GM19468 (cell line): ENCODE measurements at regions not wholly inside any gene's neighbourhood (a gene's known extent, or its start where the extent isn't known, plus 50 kb on each side); places are given as distances from the start of the nearest gene placed in this dataset.

ENCODE experiments used
- ATAC-seq: cut with Tn5 transposase; IDR thresholded peaks from one replicate; pipeline ENCODE4 v1.9.1; 2021; ENCODE audit warnings: mild to moderate bottlenecking, moderate library complexity, moderate number of reproducible peaks; ENCODE audit not compliant: unreplicated experiment; ENCODE audit errors: extremely low read depth

GRCh38 chr17:13407381-13407780 lies 194.3 kb downstream of the HS3ST3A1 start:
- no peak for ATAC-seq

DNA sequence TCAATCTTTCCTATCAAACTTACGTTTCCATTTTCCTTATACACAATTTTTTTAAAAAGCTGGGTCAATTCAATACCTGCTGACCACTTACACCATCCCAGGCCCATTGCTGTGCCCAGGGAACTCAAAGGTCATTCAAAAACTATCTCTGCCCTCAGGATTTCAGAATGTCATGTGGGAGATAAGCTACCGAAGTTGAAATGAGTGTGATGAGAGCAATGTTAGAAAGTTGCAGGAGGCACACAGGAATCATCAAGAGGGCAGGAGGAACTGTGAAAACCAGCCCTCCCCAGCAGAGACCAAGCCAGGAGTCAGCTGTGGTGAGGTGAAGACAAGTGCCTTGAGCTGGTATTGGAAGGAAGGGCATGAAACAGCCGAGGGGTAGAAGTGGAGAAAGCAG lies 195.9 kb downstream of the HS3ST3A1 start:
- no peak for ATAC-seq

DNA sequence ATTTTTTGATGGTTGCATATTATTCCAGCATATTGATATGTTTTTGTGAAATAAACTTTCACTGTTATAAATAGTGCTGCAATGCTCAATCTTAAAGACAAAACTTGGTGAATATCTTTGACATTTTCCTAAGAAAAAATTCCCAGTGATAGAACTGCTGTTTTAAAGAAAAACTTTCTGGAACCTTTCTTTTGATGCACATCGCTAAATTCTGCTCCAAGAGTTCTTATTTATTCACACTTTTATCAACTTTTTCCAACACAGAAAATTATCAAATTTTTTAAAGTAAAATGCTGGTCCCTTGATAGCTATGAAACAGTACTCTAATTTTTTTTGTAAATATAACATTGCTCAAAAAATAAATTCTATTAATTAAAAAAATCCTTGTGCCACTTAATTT lies 196.6 kb downstream of the HS3ST3A1 start:
- no peak for ATAC-seq

DNA sequence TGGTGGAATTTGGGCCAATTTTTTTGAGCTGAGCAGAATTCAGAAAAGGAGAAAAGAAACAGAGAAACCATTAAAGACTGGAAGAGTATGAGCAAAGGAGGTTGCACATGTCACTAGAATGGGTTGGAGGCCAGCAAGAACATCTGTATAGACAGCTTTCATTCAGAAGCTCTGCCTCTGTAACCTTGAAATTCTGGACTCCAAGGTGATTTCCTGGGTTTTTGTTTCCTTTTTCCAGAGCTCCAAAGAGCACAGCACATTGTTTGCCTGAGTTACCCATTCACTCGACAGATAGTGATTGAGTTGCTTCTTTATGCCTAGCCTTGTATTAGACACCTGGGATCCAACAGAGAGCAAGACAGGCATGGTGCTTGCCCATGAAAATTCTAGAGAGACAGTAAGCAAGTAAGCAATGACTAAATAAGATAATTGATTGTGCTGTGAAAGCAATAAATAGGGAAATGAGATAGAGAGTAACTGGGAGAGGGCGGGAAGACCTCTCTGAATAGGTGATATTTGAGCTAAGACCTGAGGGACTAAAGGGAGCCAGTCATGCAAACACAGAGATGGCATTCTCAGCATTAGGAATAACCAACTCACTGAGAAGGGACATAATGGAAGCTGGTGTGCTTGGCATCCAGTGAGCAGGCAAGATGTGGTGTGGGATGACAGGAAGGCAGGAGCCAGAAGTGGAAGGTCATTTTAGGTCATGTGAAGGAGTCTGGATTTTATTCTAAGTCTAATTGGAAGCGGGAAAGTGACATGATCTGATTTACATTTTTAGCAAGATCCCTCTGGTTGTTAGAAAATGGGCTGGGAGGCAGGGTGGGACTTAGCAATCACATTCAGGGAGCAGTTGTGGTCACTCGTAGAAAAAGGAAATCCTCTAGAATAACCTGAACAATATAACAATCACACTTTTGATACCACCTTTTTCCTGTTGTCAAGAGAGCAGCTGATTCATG lies 197.5 kb downstream of the HS3ST3A1 start:
- ATAC-seq = no peak

- ATAC-seq = no peak
Observed at GRCh38 chr17:13400491-13400890, 201.2 kb downstream of the HS3ST3A1 start.

GRCh38 chr17:13398853-13399252 lies 202.9 kb downstream of the HS3ST3A1 start:
- no peak for ATAC-seq

DNA sequence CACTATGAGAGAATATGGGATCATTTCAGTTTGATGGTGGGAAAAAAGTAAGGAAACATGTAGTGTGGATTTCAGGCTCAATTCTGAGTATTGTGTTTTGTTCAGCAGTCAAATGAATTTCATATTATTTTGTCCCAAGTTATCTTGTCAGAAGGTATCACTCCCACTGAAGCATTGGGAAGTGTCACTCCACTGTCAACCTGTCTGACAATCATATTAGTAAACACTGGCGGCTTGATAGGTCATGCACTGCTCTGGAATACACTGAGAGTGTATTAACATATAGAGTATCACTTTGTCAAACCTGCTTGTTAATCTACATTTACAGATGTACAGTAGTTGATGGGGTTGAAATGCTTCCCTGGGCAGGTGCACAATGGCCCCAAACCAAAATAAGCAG lies 203.6 kb downstream of the HS3ST3A1 start:
- ATAC-seq = no peak

DNA sequence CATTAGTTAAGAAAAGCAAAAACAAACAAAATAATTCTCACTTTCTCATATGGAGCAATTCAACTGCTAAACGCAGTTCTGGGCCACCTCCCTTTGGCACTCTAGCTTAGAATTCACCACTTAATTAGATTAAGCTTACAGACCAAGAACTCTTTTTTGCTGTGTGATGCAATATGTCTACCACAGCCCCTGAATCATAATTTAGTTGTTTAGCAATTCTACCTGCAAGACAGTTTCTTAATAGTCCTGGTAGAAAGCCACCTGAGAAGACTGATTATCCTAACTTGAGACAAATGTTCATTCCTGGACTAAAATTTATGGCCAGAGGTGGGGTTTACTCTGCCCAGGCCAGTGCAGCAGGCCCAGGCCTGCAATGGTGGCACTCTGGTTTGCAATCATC lies 205.9 kb downstream of the HS3ST3A1 start:
- ATAC-seq = no peak

GRCh38 chr17:13395346-13395745 lies 206.4 kb downstream of the HS3ST3A1 start:
- ATAC-seq = no peak

DNA sequence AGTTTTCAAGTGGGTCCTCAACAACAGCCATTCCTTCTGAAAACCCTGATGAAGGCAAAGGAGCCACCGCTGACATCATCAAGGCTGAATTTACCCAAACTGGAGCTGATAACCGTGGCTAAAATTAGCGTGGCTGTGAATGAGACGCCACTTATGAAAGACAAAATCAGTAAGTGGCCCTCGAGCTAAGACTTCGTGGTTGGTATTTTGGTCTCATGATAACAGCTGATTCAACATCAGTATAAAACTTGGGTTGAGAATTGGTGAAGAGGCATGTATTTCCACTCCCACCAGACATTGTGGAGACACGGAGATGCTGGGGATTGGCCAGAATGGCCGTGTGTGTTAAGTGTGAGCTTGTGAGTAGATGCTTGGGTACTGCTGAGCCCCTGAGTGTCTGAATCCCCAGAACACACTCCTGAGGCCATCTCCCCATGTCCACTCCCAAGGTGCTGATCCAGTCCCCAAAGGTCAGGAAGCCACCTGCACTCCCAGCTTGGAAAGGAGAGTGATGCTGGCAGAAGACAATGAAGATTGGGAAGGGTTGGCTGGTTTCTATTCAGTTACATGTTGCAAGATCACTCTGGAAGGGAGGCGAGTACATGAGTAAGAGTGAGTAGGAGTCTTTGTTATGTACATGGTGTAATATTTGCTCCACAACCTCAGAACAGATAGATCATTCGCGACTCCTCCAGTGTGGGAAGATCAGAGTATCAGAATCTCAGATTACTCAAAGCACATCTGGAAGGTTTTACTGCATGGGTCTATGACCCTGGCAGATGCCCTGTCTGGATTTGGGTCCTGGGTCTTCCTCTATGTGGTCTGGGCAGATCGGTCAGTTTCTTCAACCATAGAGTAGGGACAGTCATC lies 207.7 kb downstream of the HS3ST3A1 start:
- no peak for ATAC-seq

DNA sequence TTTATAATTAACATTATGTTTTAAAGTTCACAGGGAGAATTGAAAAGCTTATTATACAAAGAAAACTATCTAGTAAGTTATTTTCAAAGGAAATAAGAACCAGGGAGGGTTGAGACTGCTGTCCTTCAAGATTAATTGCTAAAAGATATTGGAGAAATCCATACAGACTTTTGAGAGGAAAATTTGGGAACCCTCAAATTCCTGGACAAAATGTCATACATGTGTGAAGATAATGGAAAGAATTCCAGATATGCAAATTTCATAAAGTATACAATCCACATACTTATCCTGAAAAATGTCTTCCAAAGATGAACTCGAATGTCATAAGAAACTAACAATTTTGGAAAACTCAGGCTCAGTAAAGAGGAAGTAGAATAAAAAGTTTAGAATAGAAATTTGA lies 213.8 kb downstream of the HS3ST3A1 start:
- ATAC-seq = no peak

DNA sequence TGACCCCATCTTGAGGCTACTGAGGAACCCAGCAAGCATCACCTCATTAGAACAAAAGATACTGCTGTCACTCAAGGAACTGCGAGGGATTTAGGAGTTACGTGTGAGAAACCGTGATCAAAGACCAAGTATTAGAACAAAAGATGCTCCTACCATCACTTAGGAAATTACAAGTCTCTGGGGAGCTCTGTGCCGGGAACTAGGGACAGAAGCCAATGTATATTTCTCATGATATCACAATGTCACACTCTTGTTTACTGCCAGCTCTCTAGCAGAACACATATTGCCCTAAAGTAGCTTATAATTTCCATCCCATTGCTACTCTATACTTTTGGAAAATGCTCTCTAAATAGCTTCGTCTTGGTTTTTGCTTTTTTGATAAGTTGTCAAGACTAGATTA lies 214.5 kb downstream of the HS3ST3A1 start:
- no peak for ATAC-seq

- no peak for ATAC-seq
Observed at GRCh38 chr17:13385481-13385911, 216.2 kb downstream of the HS3ST3A1 start.

DNA sequence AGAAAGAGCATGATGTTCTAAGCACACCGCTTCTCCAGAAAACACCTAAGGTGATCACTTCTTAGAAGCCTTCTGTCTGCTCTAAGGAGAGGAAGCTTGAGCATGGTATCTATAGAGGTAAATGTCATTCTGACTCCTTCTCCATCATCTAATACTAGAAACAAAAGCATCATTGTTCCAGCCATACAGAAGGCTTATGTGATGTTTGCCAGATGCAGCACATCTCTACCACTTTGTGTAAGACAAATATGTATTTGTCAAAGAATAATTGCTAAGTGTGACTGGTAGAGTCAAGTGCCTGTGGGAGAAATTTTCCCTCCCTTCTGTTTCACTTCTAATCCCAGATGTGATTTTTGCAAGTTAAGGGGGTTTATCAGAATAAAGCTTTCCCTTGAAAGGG lies 217.1 kb downstream of the HS3ST3A1 start:
- no peak for ATAC-seq

GRCh38 chr17:13378361-13378760 lies 223.4 kb downstream of the HS3ST3A1 start:
- ATAC-seq = no peak

DNA sequence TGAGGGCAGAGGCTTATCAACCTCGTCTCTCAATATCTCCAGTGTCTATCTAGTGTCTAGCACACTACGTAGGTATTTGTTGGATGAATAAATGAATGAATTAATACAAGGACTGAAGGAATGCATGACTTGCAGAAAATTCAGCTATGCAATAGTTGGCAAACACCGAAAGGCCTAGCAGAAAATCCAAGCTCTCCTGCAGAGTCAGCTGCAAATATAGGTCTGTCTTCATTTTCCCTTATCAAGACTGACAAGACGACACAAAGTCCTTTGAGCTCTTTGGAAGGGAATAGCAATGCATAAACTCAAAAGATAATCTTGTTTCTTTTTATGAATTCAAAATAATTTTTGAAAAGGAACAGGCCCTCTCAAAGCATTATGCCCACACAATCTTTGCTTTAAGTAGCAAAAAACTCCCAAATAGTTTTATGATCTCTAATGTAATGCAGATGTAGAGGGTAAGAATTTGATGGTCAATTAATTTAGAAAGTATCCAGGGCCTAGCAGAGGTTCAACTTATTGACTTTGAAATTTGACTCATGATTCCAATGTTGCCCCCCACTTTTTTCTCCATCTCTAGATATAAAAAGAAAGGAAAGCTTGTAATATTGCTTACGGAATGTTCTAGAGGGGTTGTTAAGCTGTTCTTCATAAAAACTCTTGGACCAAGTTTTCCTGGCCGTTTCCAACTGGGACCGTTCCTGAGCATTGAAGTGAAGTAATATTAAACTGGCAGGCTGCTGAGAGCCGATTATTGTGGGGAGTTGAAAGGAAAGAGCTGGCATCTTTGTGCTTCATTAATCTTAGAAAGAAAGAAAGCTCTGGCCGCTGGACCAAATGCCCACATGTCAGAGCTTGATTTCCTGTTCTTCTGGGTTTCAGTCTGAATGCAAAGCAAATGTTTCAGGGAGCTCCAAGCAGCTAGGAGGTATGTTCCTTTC lies 227.3 kb downstream of the HS3ST3A1 start:
- no peak for ATAC-seq

DNA sequence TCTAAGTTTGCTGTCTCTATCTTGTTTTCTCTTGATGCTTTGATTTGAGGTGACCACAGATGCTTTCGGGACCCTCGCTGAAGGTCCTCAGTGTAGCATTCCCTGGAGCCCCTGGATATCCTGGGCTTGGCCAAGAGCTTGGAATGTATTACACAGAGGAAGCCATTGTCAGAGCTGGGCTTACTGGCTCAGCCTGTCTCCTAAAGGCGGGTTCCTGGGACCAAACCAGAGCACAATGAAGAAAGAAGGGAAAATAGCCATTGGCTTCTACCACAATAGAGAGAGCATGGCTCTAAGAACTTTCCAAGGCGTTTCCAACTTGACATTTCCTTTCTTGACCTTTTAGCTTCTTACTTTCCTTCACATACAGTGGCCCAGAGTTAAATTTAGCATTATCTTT lies 229.3 kb downstream of the HS3ST3A1 start:
- ATAC-seq = no peak

DNA sequence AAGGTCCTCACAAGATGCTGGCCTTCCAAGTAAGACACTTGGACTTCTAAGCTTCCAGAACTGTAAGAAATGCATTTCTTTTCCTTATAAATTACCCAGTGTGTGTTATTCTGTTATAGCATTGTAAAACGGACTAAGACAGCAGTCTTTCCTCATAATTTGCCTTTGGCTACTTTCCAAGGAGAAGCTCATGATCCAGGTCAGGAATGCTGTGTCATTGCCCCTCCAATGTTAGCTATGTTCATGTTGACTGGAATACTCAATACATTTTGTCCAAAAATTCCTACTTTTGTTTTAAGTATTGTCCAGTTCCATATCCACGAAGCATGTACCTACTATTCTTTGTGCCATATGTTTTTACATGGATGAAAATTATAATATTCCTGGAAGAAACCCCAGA lies 234.6 kb downstream of the HS3ST3A1 start:
- ATAC-seq = no peak

DNA sequence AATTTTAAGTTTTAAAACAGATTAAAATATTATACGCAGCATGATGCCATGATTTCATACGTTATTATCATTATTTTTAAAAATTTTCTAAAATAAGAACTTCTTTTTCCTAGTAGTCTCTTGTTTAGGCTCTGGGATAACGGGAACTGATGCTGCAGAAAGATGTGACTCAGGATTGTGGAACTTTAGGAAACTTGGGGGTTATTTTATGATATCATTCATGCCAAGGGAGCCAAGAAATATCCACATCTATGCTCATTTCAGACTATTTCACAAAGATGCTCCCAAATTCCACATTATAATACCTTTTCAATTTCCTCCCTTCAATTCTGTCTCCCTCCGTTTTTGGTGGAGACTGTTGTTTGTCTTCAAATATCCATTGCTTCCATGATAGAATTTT lies 236.4 kb downstream of the HS3ST3A1 start:
- ATAC-seq = no peak

DNA sequence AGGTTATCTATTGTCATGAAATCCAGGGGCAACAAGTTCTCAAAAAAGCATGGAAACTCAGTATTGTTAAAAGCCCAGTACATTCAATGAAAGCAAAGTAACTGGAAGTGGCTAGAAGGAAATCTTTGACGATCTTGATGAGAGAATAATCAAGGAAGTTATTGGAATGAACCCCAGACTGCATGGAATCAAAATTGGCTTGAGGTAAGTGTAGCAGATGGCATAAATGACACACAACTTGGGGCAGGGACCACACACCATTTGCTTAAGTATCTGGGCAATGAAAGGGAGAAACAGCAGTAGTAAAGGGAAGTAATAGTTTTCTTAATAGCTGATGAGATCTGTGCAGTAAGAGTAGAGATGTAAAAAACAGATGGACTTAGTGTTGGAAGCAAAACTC lies 238.0 kb downstream of the HS3ST3A1 start:
- ATAC-seq = no peak
